H9 (cell line): ENCODE measurements at regions not wholly inside any gene's neighbourhood (a gene's known extent, or its start where the extent isn't known, plus 50 kb on each side); places are given as distances from the start of the nearest gene placed in this dataset.

Experiments used
- DNase-seq: peaks from one replicate; pipeline ENCODE4 v3.0.0-alpha.2; 2017
- H2AFZ ChIP-seq: one replicate; pipeline ENCODE4 v1.6.1; 2013; ENCODE audit warnings: mild to moderate bottlenecking, low read length, control low read depth, moderate library complexity
- H2AK5ac ChIP-seq: 2 replicates; pipeline ENCODE4 v1.6.1; 2013; ENCODE audit warnings: low read length, control low read depth, mixed read lengths; ENCODE audit not compliant: insufficient read length
- H2BK120ac ChIP-seq: one replicate; pipeline ENCODE4 v1.6.1; 2013; ENCODE audit warnings: low read depth, mild to moderate bottlenecking, low read length, control low read depth, inconsistent platforms; ENCODE audit not compliant: poor library complexity, severe bottlenecking
- H2BK12ac ChIP-seq: 2 replicates; pipeline ENCODE4 v1.6.1; 2013; ENCODE audit warnings: low read length, control low read depth, mixed read lengths, low read depth; ENCODE audit not compliant: insufficient read length
- H2BK15ac ChIP-seq: 2 replicates; pipeline ENCODE4 v1.6.1; 2013; ENCODE audit warnings: low read depth, low read length, control low read depth
- H2BK20ac ChIP-seq: one replicate; pipeline ENCODE4 v1.6.1; 2013; ENCODE audit warnings: low read depth, mild to moderate bottlenecking, low read length, control low read depth, inconsistent platforms; ENCODE audit not compliant: poor library complexity, severe bottlenecking
- H2BK5ac ChIP-seq: 2 replicates; pipeline ENCODE4 v1.6.1; 2013; ENCODE audit warnings: low read length, control low read depth, mixed read lengths; ENCODE audit not compliant: insufficient read length
- H3K14ac ChIP-seq: 2 replicates; pipeline ENCODE4 v1.6.1; 2013; ENCODE audit warnings: low read length, control low read depth; ENCODE audit not compliant: insufficient read depth
- H3K18ac ChIP-seq: 2 replicates; pipeline ENCODE4 v1.6.1; 2013; ENCODE audit warnings: low read depth, mild to moderate bottlenecking, mixed read lengths, low read length, control low read depth; ENCODE audit not compliant: insufficient read length
- H3K23ac ChIP-seq: 2 replicates; pipeline ENCODE4 v1.6.1; 2013; ENCODE audit warnings: low read length, control low read depth, mixed read lengths, low read depth; ENCODE audit not compliant: insufficient read length
- H3K23me2 ChIP-seq: 2 replicates; pipeline ENCODE4 v1.6.1; 2013; ENCODE audit warnings: low read depth, mild to moderate bottlenecking, mixed read lengths, low read length, control low read depth; ENCODE audit not compliant: insufficient read length, poor library complexity, severe bottlenecking
- H3K27ac ChIP-seq: 2 replicates; pipeline ENCODE4 v1.5.1; 2013; ENCODE audit warnings: low read length, control low read depth, mixed read lengths, low read depth; ENCODE audit not compliant: insufficient read length
- H3K27me3 ChIP-seq: 2 replicates; pipeline ENCODE4 v1.6.1; 2013; ENCODE audit warnings: low read length, control low read depth, inconsistent platforms; ENCODE audit not compliant: insufficient read depth
- H3K4ac ChIP-seq: 2 replicates; pipeline ENCODE4 v1.6.1; 2013; ENCODE audit warnings: low read depth, mild to moderate bottlenecking, control low read depth, inconsistent platforms, low read length, moderate library complexity
- H3K4me1 ChIP-seq: 2 replicates; pipeline ENCODE4 v1.6.1; 2013; ENCODE audit warnings: low read length, control low read depth, inconsistent platforms; ENCODE audit not compliant: insufficient read depth
- H3K4me2 ChIP-seq: 2 replicates; pipeline ENCODE4 v1.6.1; 2013; ENCODE audit warnings: low read length, control low read depth, mixed read lengths; ENCODE audit not compliant: insufficient read length, insufficient read depth
- H3K56ac ChIP-seq: 2 replicates; pipeline ENCODE4 v1.6.1; 2013; ENCODE audit warnings: low read depth, mild to moderate bottlenecking, mixed read lengths, low read length, control low read depth; ENCODE audit not compliant: insufficient read length
- H3K79me1 ChIP-seq: 2 replicates; pipeline ENCODE4 v1.6.1; 2013; ENCODE audit warnings: low read depth, mild to moderate bottlenecking, moderate library complexity, low read length, control low read depth, inconsistent platforms; ENCODE audit not compliant: insufficient read depth, poor library complexity, severe bottlenecking
- H3K79me2 ChIP-seq: 2 replicates; pipeline ENCODE4 v1.6.1; 2013; ENCODE audit warnings: low read length, control low read depth, inconsistent platforms; ENCODE audit not compliant: insufficient read depth
- H3K9ac ChIP-seq: 2 replicates; pipeline ENCODE4 v1.6.1; 2013; ENCODE audit warnings: low read length, control low read depth, mixed read lengths; ENCODE audit not compliant: insufficient read length; ENCODE audit errors: extremely low read depth
- H3K9me3 ChIP-seq: one replicate; pipeline ENCODE4 v1.6.1; 2013; ENCODE audit warnings: low read depth, low read length, inconsistent platforms; ENCODE audit not compliant: control insufficient read depth
- H3T11ph ChIP-seq: one replicate; pipeline ENCODE4 v1.6.1; 2013; ENCODE audit warnings: mild to moderate bottlenecking, low read length, control low read depth, inconsistent platforms
- H4K20me1 ChIP-seq: one replicate; pipeline ENCODE4 v1.6.1; 2013; ENCODE audit not compliant: control insufficient read depth, insufficient read length, insufficient read depth
- H4K5ac ChIP-seq: 2 replicates; pipeline ENCODE4 v1.6.1; 2013; ENCODE audit warnings: low read depth, mild to moderate bottlenecking, mixed read lengths, low read length, control low read depth; ENCODE audit not compliant: insufficient read length
- H4K8ac ChIP-seq: replicated peaks from 2 replicates; pipeline ENCODE4 v1.6.1; 2013; ENCODE audit warnings: low read length, control low read depth, mixed read lengths, low read depth; ENCODE audit not compliant: insufficient read length
- H4K91ac ChIP-seq: 2 replicates; pipeline ENCODE4 v1.6.1; 2013; ENCODE audit warnings: low read depth, mild to moderate bottlenecking, moderate library complexity, mixed read lengths, low read length, control low read depth; ENCODE audit not compliant: insufficient read length
- H3K27ac Mint-ChIP-seq, 3 experiments: 2 replicates in 2 of 3; 3 replicates in 1 of 3; pipeline ENCODE4 v1.8.0; 2020 to 2021; ENCODE audit warnings: mixed read lengths in 3 of 3, mild to moderate bottlenecking in 1 of 3, moderate library complexity in 1 of 3
- H3K27me3 Mint-ChIP-seq: 2 replicates; pipeline ENCODE4 v1.8.0; 2021; ENCODE audit warnings: low read depth, mild to moderate bottlenecking, moderate library complexity, mixed read lengths
- H3K36me3 Mint-ChIP-seq, 3 experiments: 2 replicates in 2 of 3; 3 replicates in 1 of 3; pipeline ENCODE4 v1.8.0; 2020 to 2021; ENCODE audit warnings: low read depth in 3 of 3, mixed read lengths in 3 of 3; ENCODE audit not compliant: insufficient read depth in 1 of 3
- H3K4me1 Mint-ChIP-seq, 2 experiments: 2 replicates each; pipeline ENCODE4 v1.8.0; 2020; ENCODE audit warnings: mixed read lengths in 2 of 2
- H3K4me3 Mint-ChIP-seq, 2 experiments: 2 replicates in 1 of 2; 3 replicates in 1 of 2; pipeline ENCODE4 v1.8.0; 2020 to 2021; ENCODE audit warnings: mild to moderate bottlenecking in 2 of 2, mixed read lengths in 2 of 2, moderate library complexity in 1 of 2
- H3K9me3 Mint-ChIP-seq, 2 experiments: 2 replicates in 1 of 2; 3 replicates in 1 of 2; pipeline ENCODE4 v1.8.0; 2020; ENCODE audit warnings: mild to moderate bottlenecking in 2 of 2, mixed read lengths in 2 of 2, moderate library complexity in 1 of 2
- CTCF ChIP-seq: fragments of 200-600 bp; sonication (generic); conservative IDR thresholded peaks from 3 replicates; pipeline ENCODE4 v1.8.0; 2021; ENCODE audit warnings: antibody characterized with exemption, mild to moderate bottlenecking
- WGBS: extraction: QIAGEN DNeasy Blood & Tissue Kit; methylation state at CpG from one replicate; pipeline ENCODE4 v1.1.7; 2013; ENCODE audit warnings: missing lambda C conversion rate, low lambda C conversion rate, mixed read lengths; ENCODE audit not compliant: insufficient read length; ENCODE audit errors: extremely low coverage; 5-methylcytosine and 5-hydroxymethylcytosine counted together

GRCh38 chr22:47696776-47697175 lies 934.3 kb downstream of the TBC1D22A start:
- H3K36me3 Mint-ChIP-seq: no peaks in the 10 kb centered on the region; a peak in 1 of 7 replicates
- Histone ChIP-seq H3K27ac (no peak overlapping the region), H2BK5ac (no peak overlapping the region), H3K23ac (no peak overlapping the region), H3K9me3 (no peaks in the 10 kb centered on the region), H3K18ac (no peak overlapping the region), H2AFZ (no peak overlapping the region), H2BK15ac (no peak overlapping the region), H3K56ac (no peak overlapping the region), H3K79me1 (no peaks in the 10 kb centered on the region), H3K14ac (no peak overlapping the region), H3K4me2 (no peak overlapping the region), H4K8ac (no peak overlapping the region), H2BK12ac (no peak overlapping the region), H2AK5ac (no peak overlapping the region), H3K27me3 (no peaks in the 10 kb centered on the region), H3K4me1 (no peaks in the 10 kb centered on the region), H4K5ac (no peak overlapping the region), H4K91ac (no peak overlapping the region), H3K4ac (no peak overlapping the region), H3T11ph (no peak overlapping the region), H3K23me2 (no peaks in the 10 kb centered on the region), H2BK120ac (no peak overlapping the region), H2BK20ac (no peak overlapping the region), H3K79me2 (no peaks in the 10 kb centered on the region), H3K9ac (no peak overlapping the region), H4K20me1 (no peaks in the 10 kb centered on the region)
- H3K9me3 Mint-ChIP-seq: peaks cover 0 to 3% of the 10 kb centered on the region in 2 experiments; a peak in 2 of 5 replicates
- no peak overlapping the region for H3K27ac Mint-ChIP-seq
- DNase-seq: no peak
- no peak overlapping the region for H3K4me3 Mint-ChIP-seq
- no peaks in the 10 kb centered on the region for H3K27me3 Mint-ChIP-seq
- no CpG with 5 or more reads among the region's 3 CpGs for WGBS
- TF ChIP-seq CTCF: no peak
- peaks cover 12 to 16% of the 10 kb centered on the region in 2 experiments for H3K4me1 Mint-ChIP-seq
